GM18502 (cell line): ENCODE measurements at regions not wholly inside any gene's neighbourhood (a gene's known extent, or its start where the extent isn't known, plus 50 kb on each side); places are given as distances from the start of the nearest gene placed in this dataset.

Source experiments
- ATAC-seq: cut with Tn5 transposase; IDR thresholded peaks from one replicate; pipeline ENCODE4 v1.9.1; 2021; ENCODE audit warnings: mild to moderate bottlenecking; ENCODE audit not compliant: unreplicated experiment, poor library complexity

GRCh38 chr4:176440698-176441097, 120.9 kb downstream of the SPCS3 start:
- no peak for ATAC-seq

DNA sequence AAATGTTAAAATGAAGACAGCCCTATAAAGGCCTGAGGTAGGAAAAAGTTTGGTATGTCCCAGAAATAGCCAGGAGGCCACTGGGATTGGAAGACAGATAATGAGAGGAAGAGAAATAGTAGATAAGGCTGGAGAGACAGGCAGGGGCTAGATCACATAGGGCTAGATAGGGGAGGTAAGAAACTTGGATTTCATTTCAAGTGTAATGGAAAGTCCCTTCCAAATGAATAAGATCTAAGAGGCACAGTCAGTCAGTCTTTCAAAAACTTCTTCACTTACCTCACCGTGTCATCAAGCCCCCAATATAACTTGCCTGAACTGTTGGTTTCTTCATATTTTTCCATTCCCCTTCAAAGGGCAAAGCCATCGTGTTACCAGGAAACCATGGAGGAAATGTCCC, 121.8 kb downstream of the SPCS3 start:
- ATAC-seq = peak; percentile 48

- ATAC-seq = no peak
Measured at GRCh38 chr4:176443117-176443516, 123.4 kb downstream of the SPCS3 start.

DNA sequence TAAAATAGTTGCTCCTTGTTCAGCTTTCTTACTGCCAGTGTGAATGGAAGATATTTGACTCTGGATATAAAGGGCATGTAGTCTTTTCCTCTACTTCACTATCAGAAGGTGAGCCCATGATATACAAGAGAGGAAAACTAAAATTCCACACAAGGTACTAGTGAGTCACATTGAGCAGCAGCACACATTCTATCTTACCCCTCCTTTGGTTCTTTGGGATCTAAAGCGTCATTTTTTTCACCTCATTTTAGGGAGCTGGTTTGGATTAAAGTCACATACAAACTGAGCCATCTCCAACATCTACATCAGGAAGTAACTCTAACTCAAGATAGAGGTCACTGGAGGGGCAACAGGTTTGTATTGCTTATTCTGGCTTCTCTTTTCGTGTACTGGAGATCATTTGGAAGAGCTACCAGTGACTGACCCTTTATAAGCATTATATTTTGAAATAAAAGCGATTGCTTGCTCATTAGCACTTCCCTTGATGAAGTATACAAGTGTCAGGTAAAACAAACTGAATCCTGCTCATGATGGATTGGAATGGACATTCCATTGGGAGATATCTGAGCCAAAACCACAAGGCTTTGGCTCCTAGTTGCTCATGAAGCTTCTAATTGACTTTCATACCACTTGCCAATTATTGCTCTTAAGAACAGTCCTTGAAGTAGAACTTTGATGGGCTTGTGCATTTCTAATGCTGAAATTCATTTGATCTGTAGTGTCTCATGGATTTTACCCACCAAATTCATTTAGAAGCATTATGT, 124.1 kb downstream of the SPCS3 start:
- no peak for ATAC-seq

DNA sequence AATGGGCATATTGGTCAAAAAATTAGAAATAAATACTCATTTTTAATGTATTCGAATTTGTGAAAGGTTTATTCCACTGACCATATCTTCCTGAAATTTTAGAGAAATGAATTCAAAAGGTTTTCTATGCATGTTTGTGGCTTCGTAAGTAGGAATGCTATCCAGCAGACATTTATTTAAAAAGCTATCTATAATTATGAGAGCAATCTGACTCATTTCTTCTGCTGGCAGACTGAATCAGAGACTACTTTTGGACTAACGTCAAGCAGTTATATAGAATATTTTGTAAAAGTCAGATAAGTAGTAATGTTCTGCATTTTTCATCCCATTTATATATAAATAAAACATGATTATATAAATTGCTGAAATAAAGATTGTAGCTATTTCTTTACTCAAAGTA, 125.0 kb downstream of the SPCS3 start:
- ATAC-seq = no peak

- no peak for ATAC-seq
Measured at GRCh38 chr4:176448761-176449160, 129.0 kb downstream of the SPCS3 start.

GRCh38 chr4:176451443-176451842, 131.7 kb downstream of the SPCS3 start:
- ATAC-seq = no peak

DNA sequence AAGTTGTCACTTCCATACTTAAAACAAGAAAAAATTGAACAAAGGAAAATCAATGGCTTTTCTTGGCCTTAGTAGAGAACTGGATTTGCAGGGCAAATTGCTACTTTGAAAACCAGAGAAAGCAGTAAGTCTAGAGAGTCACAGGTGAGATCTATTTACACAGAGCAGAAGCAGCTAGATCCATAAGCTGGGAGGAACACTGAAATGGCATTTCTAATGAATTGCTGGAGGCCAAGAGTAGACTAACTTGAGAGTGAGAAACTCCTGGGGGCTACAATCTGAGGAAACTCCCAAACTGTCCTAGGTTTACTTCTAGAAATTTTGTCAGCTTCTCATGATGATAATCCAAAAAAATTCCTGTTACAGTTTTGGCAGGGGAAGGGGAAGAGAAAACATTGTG, 133.3 kb downstream of the SPCS3 start:
- no peak for ATAC-seq

DNA sequence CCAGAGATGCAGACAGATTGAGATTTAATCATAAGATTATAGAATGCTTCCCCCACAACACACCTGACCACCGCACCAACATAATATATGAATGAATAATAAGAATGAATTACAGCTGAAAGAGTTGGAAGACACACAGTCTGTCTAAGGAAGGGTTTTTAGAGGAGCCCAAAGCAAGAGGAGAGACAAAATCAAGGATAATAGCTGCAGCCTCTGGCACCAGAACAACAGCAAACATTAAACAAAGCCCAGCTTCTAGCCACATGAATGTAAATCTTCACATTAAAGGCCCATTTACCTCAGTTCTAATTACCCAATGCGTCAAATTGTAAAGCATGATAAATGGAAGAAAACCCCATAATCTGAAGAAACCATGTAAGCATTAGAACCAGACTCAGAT, 133.9 kb downstream of the SPCS3 start:
- ATAC-seq = no peak

DNA sequence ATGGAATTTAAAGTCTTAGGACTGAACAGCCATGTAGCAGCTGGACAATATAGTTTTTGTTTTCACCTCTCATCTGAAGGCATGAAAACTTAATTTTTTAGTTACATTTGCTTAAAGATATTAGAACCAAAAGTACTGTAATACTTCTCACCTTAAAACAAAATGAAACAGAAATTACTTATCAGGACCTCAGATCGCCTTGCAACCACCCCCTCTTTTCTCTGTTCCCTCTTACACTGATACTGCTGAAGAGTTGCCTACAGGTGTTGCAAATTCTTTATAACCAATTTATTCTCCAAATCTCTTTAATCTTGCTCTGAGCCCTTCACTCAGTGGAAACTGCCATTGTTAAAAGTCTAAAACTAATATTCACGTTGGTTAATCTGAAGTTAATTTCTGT, 145.0 kb downstream of the SPCS3 start:
- peak; percentile 100 for ATAC-seq

DNA sequence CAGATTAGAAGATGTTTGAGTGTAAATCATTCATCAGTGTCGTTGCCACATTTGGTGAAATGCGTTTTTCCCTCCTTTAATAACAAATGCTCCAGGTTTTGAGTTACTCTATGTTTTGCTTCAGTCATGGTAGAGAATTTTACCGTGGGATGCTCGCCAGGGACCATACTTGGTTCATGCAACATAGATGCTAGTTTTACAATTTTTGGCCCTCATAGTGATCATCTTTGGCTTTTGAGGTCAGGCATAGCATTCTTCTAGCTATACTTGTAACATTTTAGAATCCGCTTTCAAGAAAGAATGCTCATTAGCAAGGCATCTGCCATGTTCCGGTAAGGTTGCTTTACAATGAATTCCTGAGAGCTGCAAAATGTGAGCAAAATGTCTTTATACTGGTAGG, 147.2 kb downstream of the SPCS3 start:
- ATAC-seq = no peak

- no peak for ATAC-seq
Measured at GRCh38 chr4:176469546-176469945, 149.8 kb downstream of the SPCS3 start.

GRCh38 chr4:176470671-176471070, 150.9 kb downstream of the SPCS3 start:
- no peak for ATAC-seq

GRCh38 chr4:176475067-176475466, 155.3 kb downstream of the SPCS3 start:
- ATAC-seq = no peak

- ATAC-seq = no peak
Measured at GRCh38 chr4:176478076-176478475, 158.3 kb downstream of the SPCS3 start.

- peak; percentile 72 for ATAC-seq
Measured at GRCh38 chr4:176479767-176480166, 160.0 kb downstream of the SPCS3 start.

DNA sequence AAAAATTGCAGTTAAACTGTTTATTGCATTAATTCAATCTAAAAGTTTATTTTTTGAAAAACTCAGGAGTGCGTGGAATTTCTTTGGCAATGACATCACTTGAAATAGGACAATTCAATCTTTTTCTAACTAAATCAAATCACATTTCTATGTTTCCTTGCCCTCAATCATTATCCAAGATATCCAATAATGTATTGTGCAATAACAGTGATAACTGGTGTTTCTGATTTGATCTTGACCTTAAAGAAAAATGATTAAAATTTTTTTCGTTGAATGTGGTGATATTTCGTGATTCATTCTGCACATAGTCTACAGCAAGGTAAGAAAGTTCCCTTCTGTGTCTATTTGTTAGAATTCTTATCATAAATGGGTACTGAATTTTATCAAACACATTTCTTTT, 163.2 kb downstream of the SPCS3 start:
- ATAC-seq = no peak

DNA sequence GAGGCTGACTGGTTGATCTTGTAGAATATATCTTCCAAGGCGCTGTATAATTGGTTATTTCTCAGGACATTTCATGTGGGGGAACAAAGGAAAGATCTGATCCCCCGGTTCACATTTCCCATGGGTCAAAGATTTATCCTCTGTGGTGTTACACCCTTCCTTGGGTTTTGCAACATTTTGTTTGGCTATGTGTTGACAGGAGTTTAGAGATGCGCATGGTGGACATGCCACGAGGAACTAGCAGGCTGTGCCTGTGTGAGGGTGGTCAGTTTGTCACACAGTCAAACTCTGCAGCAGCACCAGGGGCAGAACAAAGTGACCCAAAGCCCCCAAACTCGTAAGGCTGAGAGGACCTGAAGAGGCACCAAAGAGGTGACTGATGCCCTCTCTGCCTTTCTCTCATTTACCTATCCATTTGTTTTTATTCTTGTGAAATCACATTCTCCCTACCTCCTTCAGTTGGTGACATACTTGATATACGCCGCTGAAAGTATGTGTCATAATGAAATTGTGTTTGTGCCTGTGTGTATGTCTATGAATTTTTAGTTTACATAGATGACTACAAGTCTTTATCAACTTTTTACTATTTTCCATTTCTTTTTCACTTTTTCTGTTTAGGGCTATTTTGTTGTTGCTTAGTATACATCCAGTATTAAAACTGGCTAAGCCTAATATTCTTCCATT, 164.7 kb downstream of the SPCS3 start:
- ATAC-seq = no peak

DNA sequence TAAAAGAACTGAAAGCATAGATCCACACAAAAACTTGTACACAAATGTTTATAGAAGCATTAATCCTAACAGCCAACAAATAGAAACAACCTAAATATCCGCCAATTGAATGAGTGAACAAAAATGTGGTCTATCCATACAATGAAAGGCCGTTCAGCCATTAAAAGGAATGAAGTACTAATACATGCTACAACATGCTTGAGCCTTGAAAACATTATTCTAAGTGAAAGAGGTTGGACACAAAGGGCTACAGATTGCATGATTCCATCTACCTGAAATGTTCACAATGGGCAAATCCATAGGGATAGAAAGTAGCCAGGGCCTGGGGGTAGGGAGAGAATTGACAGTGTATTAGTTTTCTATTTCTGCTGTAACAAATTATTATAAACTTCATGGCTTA, 169.2 kb downstream of the SPCS3 start:
- ATAC-seq = no peak

- peak; percentile 100 for ATAC-seq
Measured at GRCh38 chr4:176492646-176493302, 173.0 kb downstream of the SPCS3 start.

DNA sequence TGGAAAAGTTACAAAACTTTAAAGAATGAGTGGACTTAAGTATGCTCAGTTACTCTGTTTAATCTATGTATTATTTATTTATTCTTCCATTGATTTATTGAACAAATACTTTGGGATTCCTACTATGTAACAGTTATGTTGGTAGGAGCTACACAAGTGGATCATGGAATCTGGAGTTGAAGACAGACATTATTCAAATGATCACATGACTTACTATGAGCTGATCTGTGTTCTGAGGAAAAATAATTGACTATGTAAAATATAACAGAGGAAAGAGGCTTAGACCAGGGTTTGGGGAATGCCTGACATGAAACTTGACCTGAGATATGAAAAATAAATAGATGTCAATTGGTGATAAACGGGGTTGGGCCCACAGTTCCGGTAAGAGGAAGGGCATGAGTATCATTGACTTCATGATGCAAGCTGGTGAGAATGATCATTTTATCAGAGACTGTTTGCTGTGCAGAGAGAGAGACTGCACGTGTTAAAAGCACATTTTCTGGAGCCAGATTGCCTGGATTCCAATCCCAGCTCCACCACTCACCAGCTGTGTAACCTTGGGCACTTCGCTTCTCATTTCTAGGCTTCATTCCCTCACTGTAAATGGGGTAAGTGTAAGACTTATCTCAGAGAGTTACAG, 179.0 kb downstream of the SPCS3 start:
- ATAC-seq = no peak
